GM21390 (cell line): ENCODE measurements at regions not wholly inside any gene's neighbourhood (a gene's known extent, or its start where the extent isn't known, plus 50 kb on each side); places are given as distances from the start of the nearest gene placed in this dataset.

Source experiments
- ATAC-seq: cut with Tn5 transposase; IDR thresholded peaks from one replicate; pipeline ENCODE4 v1.9.1; 2021; ENCODE audit not compliant: unreplicated experiment

GRCh38 chr3:110711851-110712516, 359.6 kb upstream of the NECTIN3 start:
- ATAC-seq, result no peak

- ATAC-seq, result no peak
Observed at GRCh38 chr3:110727056-110727455, 344.6 kb upstream of the NECTIN3 start.

- no peak for ATAC-seq
Observed at GRCh38 chr3:110731148-110731547, 340.5 kb upstream of the NECTIN3 start.

GRCh38 chr3:110732420-110732819, 339.2 kb upstream of the NECTIN3 start:
- ATAC-seq, result no peak

GRCh38 chr3:110733045-110733444, 338.6 kb upstream of the NECTIN3 start:
- ATAC-seq, result no peak

- ATAC-seq, result no peak
Observed at GRCh38 chr3:110734524-110734923, 337.1 kb upstream of the NECTIN3 start.

GRCh38 chr3:110736332-110736731, 335.3 kb upstream of the NECTIN3 start:
- ATAC-seq, result peak; percentile 94

- no peak for ATAC-seq
Observed at GRCh38 chr3:110738531-110738930, 333.1 kb upstream of the NECTIN3 start.

- no peak for ATAC-seq
Observed at GRCh38 chr3:110741891-110742290, 329.7 kb upstream of the NECTIN3 start.

GRCh38 chr3:110743202-110743601, 328.4 kb upstream of the NECTIN3 start:
- ATAC-seq, result no peak

- ATAC-seq, result no peak
Observed at GRCh38 chr3:110743984-110744383, 327.6 kb upstream of the NECTIN3 start.

- ATAC-seq, result no peak
Observed at GRCh38 chr3:110744723-110745122, 326.9 kb upstream of the NECTIN3 start.

- no peak for ATAC-seq
Observed at GRCh38 chr3:110749006-110749405, 322.6 kb upstream of the NECTIN3 start.

- no peak for ATAC-seq
Observed at GRCh38 chr3:110750201-110750600, 321.4 kb upstream of the NECTIN3 start.

- no peak for ATAC-seq
Observed at GRCh38 chr3:110752307-110752706, 319.3 kb upstream of the NECTIN3 start.

GRCh38 chr3:110753516-110753915, 318.1 kb upstream of the NECTIN3 start:
- no peak for ATAC-seq

- no peak for ATAC-seq
Observed at GRCh38 chr3:110754212-110754916, 317.3 kb upstream of the NECTIN3 start.

- ATAC-seq, result no peak
Observed at GRCh38 chr3:110755345-110755744, 316.3 kb upstream of the NECTIN3 start.

- no peak for ATAC-seq
Observed at GRCh38 chr3:110756705-110757104, 314.9 kb upstream of the NECTIN3 start.

- ATAC-seq, result no peak
Observed at GRCh38 chr3:110758208-110758607, 313.4 kb upstream of the NECTIN3 start.

- no peak for ATAC-seq
Observed at GRCh38 chr3:110767156-110767555, 304.5 kb upstream of the NECTIN3 start.

- ATAC-seq, result peak; percentile 88
Observed at GRCh38 chr3:110767838-110768237, 303.8 kb upstream of the NECTIN3 start.
